ENCODE measurements at regions not wholly inside any gene's neighbourhood (a gene's known extent, or its start where the extent isn't known, plus 50 kb on each side); places are given as distances from the start of the nearest gene placed in this dataset.

DNA sequence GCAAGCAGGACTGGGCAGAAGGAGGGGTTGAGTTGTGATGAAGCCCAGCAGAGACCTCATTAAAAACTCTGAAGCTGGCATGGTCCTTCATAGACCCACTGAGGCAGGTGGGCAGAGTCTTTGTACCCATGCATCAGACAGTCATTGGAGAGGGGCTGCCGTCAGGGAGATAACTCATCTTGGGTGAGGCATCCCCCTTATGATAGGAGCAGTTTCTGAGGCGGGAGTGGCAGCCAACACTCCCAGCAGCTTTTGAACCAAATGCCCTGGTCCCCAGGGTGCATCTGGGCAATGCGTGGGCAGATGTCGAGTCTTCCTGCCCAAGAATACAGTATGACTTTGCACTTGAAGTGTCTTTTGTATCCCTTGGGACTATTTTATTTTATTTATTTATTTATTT, 68.1 kb downstream of the HTR5A start:
- Histone ChIP-seq H3K9me3 (no peaks in the 10 kb centered on the region), H3K27me3 (no peaks in the 10 kb centered on the region), H3K4me1 (no peaks in the 10 kb centered on the region), H3K27ac (no peak overlapping the region), H3K4me3 (no peak overlapping the region), H3K36me3 (no peaks in the 10 kb centered on the region)
- TF ChIP-seq POLR2A (IDR thresholded peaks at IDR 0.05), result no peak
- TF ChIP-seq, protein P1, sequence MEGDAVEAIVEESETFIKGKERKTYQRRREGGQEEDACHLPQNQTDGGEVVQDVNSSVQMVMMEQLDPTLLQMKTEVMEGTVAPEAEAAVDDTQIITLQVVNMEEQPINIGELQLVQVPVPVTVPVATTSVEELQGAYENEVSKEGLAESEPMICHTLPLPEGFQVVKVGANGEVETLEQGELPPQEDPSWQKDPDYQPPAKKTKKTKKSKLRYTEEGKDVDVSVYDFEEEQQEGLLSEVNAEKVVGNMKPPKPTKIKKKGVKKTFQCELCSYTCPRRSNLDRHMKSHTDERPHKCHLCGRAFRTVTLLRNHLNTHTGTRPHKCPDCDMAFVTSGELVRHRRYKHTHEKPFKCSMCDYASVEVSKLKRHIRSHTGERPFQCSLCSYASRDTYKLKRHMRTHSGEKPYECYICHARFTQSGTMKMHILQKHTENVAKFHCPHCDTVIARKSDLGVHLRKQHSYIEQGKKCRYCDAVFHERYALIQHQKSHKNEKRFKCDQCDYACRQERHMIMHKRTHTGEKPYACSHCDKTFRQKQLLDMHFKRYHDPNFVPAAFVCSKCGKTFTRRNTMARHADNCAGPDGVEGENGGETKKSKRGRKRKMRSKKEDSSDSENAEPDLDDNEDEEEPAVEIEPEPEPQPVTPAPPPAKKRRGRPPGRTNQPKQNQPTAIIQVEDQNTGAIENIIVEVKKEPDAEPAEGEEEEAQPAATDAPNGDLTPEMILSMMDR (IDR thresholded peaks at IDR 0.05), result no peak
- no peak for DNase-seq

DNA sequence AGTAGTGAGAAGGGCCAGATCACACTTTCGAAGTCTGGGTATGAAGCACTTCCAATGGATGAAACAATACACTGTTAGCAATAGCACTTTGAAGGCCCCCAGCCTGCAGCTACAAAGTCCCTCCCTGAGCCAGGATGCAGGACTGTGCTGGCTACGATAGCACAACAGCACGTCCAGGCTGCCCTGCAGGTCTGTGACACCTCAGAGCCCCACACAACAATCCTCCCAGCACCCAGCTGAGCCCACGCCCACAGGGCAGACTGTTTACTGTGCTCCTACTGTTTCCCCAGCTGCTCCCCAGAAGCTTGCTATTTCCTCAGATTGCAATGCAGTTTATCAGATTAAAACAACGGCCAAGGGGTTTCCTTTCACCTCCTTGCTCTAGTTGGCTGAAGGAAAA, 71.4 kb downstream of the HTR5A start:
- no peak for DNase-seq
- H3K27ac ChIP-seq, result no peak overlapping the region
- no peaks in the 10 kb centered on the region for H3K36me3 ChIP-seq
- no peak overlapping the region for H3K4me3 ChIP-seq
- H3K9me3 ChIP-seq, result no peaks in the 10 kb centered on the region
- no peaks in the 10 kb centered on the region for H3K27me3 ChIP-seq
- TF ChIP-seq, protein P1 (IDR thresholded peaks at IDR 0.05), result no peak
- H3K4me1 ChIP-seq, result no peaks in the 10 kb centered on the region

DNA sequence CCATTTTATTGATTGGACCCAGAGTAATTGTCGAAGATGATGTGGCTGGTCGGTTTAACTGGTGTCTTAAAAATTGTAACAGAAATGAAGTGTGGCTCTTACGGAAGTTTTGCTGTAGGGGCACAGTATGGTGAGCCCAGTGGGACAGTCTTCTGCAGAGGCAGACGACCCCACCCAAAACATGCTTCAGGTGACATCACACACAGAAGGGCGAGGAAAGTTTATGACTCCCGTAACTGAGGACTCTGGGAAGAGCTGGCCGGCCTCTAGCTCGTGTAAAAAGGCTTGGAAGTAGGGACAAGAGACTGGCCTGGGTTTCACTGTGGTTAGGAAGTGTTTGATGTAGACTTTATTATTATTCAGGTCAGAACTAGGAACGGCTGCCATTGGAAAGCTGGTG, 73.3 kb downstream of the HTR5A start:
- no peak for DNase-seq
- Histone ChIP-seq H3K27me3 (no peaks in the 10 kb centered on the region), H3K9me3 (no peaks in the 10 kb centered on the region), H3K4me1 (no peaks in the 10 kb centered on the region), H3K27ac (no peak overlapping the region), H3K36me3 (no peaks in the 10 kb centered on the region), H3K4me3 (no peak overlapping the region)
- TF ChIP-seq, protein P1 (IDR thresholded peaks at IDR 0.05), result no peak
- TF ChIP-seq POLR2A (IDR thresholded peaks at IDR 0.05), result no peak

DNA sequence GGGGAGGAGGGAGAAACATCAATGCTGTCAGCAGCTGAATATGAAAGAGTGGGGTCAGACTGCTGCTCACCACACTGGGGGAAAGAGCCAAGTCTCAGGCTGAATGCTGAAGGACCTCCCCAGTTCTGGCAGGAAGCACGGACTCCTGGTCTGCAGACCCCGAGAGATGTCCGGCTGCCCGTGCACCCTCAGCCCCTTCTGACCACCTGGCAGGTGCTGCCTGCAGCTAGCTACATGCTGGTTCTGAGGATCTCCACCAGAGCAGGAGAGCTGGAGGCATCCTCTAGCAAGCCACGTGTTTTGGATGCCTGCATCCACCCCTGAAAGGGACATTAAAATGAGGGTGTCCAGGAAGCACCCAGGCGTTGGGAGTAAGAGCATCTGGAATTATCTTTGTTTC, 74.2 kb downstream of the HTR5A start:
- Histone ChIP-seq H3K4me3 (no peak overlapping the region), H3K27ac (no peak overlapping the region)
- no peak for DNase-seq

DNA sequence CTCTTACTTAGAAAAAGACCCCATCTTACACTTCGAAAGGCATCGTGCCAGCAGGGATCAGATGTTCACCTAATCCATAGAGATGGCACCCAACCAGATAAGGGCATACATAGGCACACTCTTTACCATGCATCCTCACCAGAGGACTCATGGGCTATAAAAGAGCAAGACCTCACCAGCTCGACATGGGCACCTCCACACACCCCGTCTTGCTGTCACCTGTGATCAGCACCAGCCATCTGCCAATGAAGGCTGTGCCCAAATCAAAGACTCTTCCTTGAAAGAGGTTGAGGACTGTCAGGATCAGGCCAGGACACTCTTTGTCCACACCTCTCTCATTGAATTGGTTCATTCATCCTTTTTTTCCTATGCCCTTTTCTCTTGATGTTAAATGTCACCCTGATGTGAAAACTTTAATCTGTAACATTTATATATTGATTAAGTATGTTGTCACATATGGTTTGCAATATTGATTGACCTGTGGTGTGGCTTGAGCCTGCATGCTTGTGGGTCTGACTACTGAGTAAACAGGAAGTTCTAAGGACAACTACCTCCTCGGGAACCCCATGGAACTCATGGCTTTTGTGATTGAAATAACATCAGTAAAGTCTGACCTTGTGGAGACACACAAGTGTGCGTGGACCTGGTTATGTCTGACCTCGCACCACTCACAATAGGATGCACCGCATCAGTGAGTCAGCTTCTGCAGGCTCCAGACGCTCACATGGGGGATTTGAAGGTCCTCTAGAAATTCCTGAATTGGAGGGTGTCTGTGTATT, 75.5 kb downstream of the HTR5A start:
- H3K4me3 ChIP-seq, result no peak overlapping the region
- H3K9me3 ChIP-seq, result no peaks in the 10 kb centered on the region
- H3K36me3 ChIP-seq, result no peaks in the 10 kb centered on the region
- TF ChIP-seq POLR2A (IDR thresholded peaks at IDR 0.05), result no peak
- TF ChIP-seq, protein P1 (IDR thresholded peaks at IDR 0.05), result no peak
- DNase-seq, result no peak
- H3K27ac ChIP-seq, result no peak overlapping the region
- H3K4me1 ChIP-seq, result no peaks in the 10 kb centered on the region
- no peaks in the 10 kb centered on the region for H3K27me3 ChIP-seq

More for the DNA sequence above, 74.2 kb downstream of the HTR5A start:
- TF ChIP-seq POLR2A (IDR thresholded peaks at IDR 0.05), result no peak
- TF ChIP-seq, protein P1 (IDR thresholded peaks at IDR 0.05), result no peak
- H3K9me3 ChIP-seq, result no peaks in the 10 kb centered on the region
- no peaks in the 10 kb centered on the region for H3K4me1 ChIP-seq
- H3K27me3 ChIP-seq, result no peaks in the 10 kb centered on the region
- H3K36me3 ChIP-seq, result no peaks in the 10 kb centered on the region

Measured in Peyer's patch (tissue), 4 donors.